ENCODE measurements at regions not wholly inside any gene's neighbourhood (a gene's known extent, or its start where the extent isn't known, plus 50 kb on each side); places are given as distances from the start of the nearest gene placed in this dataset.

DNA sequence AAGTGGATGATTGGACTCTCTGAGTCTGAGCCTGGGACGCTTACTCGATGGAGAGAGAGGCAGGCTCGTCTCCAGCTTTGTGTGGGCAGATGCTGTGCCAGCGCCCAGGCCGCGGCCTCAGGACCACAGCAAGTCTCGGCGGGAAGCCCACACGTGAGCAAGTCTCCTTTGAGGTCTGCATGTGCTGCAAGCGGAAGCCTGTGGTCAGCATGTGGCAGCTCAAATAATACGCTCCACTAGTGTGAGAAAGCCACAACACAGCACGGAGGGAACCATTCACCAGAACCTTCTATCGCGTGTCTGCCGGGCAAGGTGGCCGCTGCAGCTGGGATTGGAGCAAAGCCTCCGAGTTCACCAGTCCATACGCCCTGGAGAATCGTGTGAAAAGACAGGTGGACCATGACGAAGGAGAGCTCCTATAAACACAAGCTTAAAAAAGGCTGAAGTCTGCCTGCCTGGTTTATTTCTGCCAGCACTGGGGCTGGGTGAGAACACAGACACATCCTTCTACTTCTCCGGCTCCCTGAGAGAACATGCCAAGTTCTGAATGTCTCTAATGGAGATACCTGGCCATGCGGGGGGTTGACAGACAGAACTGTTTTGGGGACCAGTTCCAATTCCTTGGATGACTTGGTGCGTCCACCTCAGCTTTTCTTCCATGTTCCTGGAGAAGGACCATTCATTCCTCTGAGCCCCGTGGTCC lies 82.0 kb upstream of the LRIG1 start:
- ATAC-seq (peak; percentile 94), DNase-seq (ENCODE audit: low spot score in 2 of 2) (peak; percentile 14 to 53)
- peak overlapping the region; percentile 4 for H3K4me3 Mint-ChIP-seq
- H3K27ac Mint-ChIP-seq = peak overlapping the region; percentile 13
- peaks cover 3% of the 10 kb centered on the region for H3K9me3 Mint-ChIP-seq
- H3K4me1 Mint-ChIP-seq = peaks cover 21% of the 10 kb centered on the region
- H3K36me3 Mint-ChIP-seq = peaks cover 6% of the 10 kb centered on the region

DNA sequence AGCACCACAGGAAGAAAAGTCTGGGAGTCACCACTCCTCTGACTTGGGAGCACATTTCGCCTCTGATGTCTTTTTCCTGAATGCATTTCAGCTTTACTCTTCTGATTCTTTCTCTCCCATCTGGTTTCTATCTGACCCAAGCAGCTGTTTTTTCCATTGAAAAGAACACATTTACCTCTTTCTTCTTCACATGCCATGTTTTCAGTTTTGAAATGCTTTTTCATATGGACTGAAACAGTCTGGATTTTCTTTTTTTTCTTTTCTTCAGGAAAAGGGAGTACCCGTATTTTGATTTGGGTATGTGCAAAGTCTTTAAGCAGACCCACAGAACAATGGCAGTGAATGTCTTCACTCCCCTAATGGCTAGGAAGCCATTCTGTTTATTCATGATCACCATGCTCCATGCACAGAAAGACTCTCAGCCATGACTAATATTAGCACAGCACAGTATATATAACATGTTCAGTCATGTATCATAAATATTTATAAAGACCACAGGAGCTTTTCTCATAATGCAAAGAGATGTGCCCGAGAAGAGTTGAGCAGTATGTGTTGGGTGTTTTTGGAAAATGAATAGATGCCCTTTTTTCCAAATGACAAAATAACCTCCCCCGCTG lies 82.7 kb upstream of the LRIG1 start:
- Mint-ChIP-seq H3K27ac (no peak overlapping the region), H3K4me1 (peaks cover 21% of the 10 kb centered on the region), H3K4me3 (peak overlapping the region; percentile 4), H3K9me3 (peaks cover under 1% of the 10 kb centered on the region), H3K36me3 (peaks cover 6% of the 10 kb centered on the region)
- ATAC-seq (no peak), DNase-seq (ENCODE audit: low spot score in 2 of 2) (no peak)

- ATAC-seq (no peak), DNase-seq (ENCODE audit: low spot score in 2 of 2) (no peak)
- peaks cover 6% of the 10 kb centered on the region for H3K36me3 Mint-ChIP-seq
- no peak overlapping the region for H3K4me3 Mint-ChIP-seq
- peaks cover 21% of the 10 kb centered on the region for H3K4me1 Mint-ChIP-seq
- H3K27ac Mint-ChIP-seq = no peak overlapping the region
- no peaks in the 10 kb centered on the region for H3K9me3 Mint-ChIP-seq
Measured at GRCh38 chr3:66585520-66586095, 84.8 kb upstream of the LRIG1 start.

DNA sequence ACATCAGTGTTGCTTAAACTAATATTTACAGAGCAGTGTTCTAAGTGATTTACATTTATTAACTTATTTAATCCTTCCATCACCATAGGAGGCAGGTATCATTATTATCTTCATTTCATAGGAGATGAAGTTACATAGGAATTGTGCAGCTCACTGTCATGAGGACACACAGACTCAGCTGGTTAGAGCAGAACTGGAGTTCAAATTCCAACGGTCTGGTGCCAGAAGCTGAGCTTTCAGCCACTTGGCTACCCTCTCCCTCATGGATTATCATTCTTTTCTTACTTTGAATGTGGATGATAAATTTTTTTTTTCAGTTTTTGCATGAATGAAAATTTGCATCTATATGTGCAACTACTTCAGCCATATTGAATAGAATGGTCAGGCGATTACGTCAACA lies 86.0 kb upstream of the LRIG1 start:
- no peak for ATAC-seq
- Mint-ChIP-seq H3K27ac (no peak overlapping the region), H3K9me3 (no peaks in the 10 kb centered on the region)

GRCh38 chr3:66588340-66588847 lies 87.6 kb upstream of the LRIG1 start:
- DNase-seq (ENCODE audit: low spot score in 2 of 2) = no peak
- ATAC-seq = no peak
- Mint-ChIP-seq H3K4me1 (peaks cover 4% of the 10 kb centered on the region), H3K27ac (no peak overlapping the region), H3K4me3 (no peak overlapping the region), H3K36me3 (peaks cover 6% of the 10 kb centered on the region), H3K9me3 (no peaks in the 10 kb centered on the region)

More for the DNA sequence above, 86.0 kb upstream of the LRIG1 start:
- Mint-ChIP-seq H3K4me1 (peaks cover 15% of the 10 kb centered on the region), H3K36me3 (peaks cover 6% of the 10 kb centered on the region), H3K4me3 (no peak overlapping the region)
- no peak for DNase-seq (ENCODE audit: low spot score in 2 of 2)

- Mint-ChIP-seq H3K27ac (no peak overlapping the region), H3K36me3 (no peaks in the 10 kb centered on the region), H3K4me3 (no peak overlapping the region), H3K9me3 (no peaks in the 10 kb centered on the region), H3K4me1 (no peaks in the 10 kb centered on the region)
- no peak for ATAC-seq
- no peak for DNase-seq (ENCODE audit: low spot score in 2 of 2)
Measured at GRCh38 chr3:66592016-66592761, 91.4 kb upstream of the LRIG1 start.

DNA sequence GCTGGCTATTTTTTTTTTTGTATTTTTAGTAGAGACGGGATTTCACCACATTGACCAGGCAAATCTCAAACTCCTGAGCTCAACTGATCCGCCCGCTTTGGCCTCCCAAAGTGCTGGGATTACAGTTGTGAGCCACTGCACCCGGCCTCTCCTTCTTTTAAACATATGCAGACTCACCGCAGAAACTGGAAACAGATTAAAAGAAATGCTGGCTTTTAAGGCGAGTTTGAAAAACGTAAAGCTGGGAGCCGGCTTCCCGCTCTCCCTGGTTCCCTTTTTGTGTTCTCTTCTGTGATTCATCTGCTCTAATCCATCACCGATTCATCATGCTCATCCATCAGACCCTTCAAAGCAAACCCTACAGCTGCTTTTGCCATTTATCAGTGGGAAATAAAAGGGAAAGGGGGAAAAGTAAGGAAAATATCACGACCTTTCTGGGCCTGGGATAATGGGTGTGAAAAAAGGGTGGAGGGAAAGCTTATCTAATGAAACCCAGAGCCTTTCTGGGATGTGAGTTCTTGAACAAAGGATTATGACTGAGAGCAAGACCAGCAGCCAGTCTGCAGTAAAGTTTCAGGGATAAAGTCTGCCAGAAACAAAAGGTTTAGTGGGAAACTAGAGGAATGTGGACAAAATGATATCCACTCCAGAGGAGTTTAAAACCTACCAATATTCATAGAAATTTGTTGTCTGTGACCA lies 92.3 kb upstream of the LRIG1 start:
- H3K27ac Mint-ChIP-seq = no peak overlapping the region
- H3K4me1 Mint-ChIP-seq = no peaks in the 10 kb centered on the region
- no peak for DNase-seq (ENCODE audit: low spot score in 2 of 2)
- H3K9me3 Mint-ChIP-seq = no peaks in the 10 kb centered on the region
- H3K36me3 Mint-ChIP-seq = no peaks in the 10 kb centered on the region
- H3K4me3 Mint-ChIP-seq = no peak overlapping the region
- ATAC-seq = no peak

DNA sequence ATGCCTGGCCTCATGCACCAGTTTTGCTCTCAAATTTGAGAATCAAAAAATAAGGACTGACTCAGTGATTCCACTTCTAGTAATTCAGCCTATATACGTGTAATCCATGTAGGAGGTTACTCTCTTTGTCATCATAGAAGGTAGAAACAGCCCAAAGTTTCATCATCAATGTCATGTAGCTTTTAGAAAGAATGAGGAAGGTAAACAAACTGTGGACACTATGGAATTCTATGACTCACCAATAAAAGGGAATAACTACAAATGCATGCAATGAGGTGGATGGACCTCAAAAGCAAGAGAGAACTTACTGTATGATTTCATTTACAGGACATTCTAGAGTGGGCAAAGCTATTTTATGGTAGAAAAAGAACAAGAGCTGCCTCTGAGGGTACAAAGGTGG lies 93.2 kb upstream of the LRIG1 start:
- Mint-ChIP-seq H3K4me3 (no peak overlapping the region), H3K9me3 (no peaks in the 10 kb centered on the region), H3K27ac (no peak overlapping the region), H3K4me1 (no peaks in the 10 kb centered on the region), H3K36me3 (no peaks in the 10 kb centered on the region)
- no peak for DNase-seq (ENCODE audit: low spot score in 2 of 2)
- ATAC-seq = no peak

- Mint-ChIP-seq H3K27ac (no peak overlapping the region), H3K36me3 (no peaks in the 10 kb centered on the region), H3K4me3 (no peak overlapping the region), H3K9me3 (no peaks in the 10 kb centered on the region), H3K4me1 (no peaks in the 10 kb centered on the region)
- ATAC-seq (no peak), DNase-seq (ENCODE audit: low spot score in 2 of 2) (no peak)
Measured at GRCh38 chr3:66597308-66597863, 96.6 kb upstream of the LRIG1 start.

DNA sequence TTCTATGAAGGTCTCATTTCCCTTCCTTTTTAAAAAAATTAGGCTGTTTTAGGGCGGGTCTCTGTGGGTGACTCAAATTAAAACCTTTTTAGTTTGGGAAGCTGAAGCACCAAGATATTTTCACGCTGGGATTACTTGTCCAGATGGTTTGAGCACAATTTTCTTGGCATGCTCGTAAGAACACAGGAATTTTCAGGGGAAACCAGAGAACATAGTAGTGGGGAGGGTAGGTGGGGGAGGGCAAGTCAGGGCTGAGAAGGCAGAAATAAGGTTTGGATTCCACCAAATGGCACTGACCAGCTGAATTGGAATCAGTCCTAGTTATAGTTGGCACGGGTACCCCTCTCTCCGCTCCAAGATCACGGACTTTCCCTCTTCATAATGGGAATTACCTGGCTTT lies 97.3 kb upstream of the LRIG1 start:
- H3K4me1 Mint-ChIP-seq = no peaks in the 10 kb centered on the region
- no peaks in the 10 kb centered on the region for H3K36me3 Mint-ChIP-seq
- no peak overlapping the region for H3K27ac Mint-ChIP-seq
- no peaks in the 10 kb centered on the region for H3K9me3 Mint-ChIP-seq
- no peak overlapping the region for H3K4me3 Mint-ChIP-seq
- ATAC-seq (no peak), DNase-seq (ENCODE audit: low spot score in 2 of 2) (no peak)

GRCh38 chr3:66602237-66602636 lies 101.4 kb upstream of the LRIG1 start:
- no peaks in the 10 kb centered on the region for H3K36me3 Mint-ChIP-seq
- H3K9me3 Mint-ChIP-seq = no peaks in the 10 kb centered on the region
- DNase-seq (ENCODE audit: low spot score in 2 of 2) (no peak), ATAC-seq (no peak)
- no peak overlapping the region for H3K4me3 Mint-ChIP-seq
- H3K4me1 Mint-ChIP-seq = no peaks in the 10 kb centered on the region
- H3K27ac Mint-ChIP-seq = no peak overlapping the region

- no peaks in the 10 kb centered on the region for H3K36me3 Mint-ChIP-seq
- no peaks in the 10 kb centered on the region for H3K9me3 Mint-ChIP-seq
- H3K27ac Mint-ChIP-seq = no peak overlapping the region
- ATAC-seq (no peak), DNase-seq (ENCODE audit: low spot score in 2 of 2) (no peak)
- no peak overlapping the region for H3K4me3 Mint-ChIP-seq
- H3K4me1 Mint-ChIP-seq = no peaks in the 10 kb centered on the region
Measured at GRCh38 chr3:66602691-66603090, 101.9 kb upstream of the LRIG1 start.

DNA sequence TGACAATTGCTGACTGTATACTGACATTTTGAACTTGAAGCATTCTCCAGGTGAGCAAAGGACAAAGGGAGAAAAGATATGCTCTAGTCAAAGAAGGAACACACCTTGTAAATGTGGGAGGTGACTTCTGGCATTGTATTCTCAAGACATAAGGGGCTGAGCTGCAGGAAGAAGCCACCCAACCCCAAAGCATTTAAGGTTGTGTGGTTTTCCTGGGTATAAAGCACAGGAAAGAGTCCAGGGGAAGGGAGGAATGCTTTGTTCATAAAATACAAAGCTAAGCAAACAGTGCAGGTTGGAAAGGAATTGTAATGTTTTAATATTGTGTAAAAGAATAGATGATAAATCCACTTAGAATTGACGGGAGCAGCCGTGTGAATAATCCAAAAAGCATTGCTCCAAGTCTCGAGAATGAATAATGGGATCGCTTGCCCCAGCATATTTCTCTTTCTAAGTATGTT lies 102.4 kb upstream of the LRIG1 start:
- Mint-ChIP-seq H3K36me3 (no peaks in the 10 kb centered on the region), H3K4me3 (no peak overlapping the region), H3K27ac (no peak overlapping the region), H3K4me1 (no peaks in the 10 kb centered on the region), H3K9me3 (no peaks in the 10 kb centered on the region)
- ATAC-seq = no peak
- no peak for DNase-seq (ENCODE audit: low spot score in 2 of 2)

GRCh38 chr3:66604481-66604880 lies 103.7 kb upstream of the LRIG1 start:
- H3K9me3 Mint-ChIP-seq = no peaks in the 10 kb centered on the region
- no peaks in the 10 kb centered on the region for H3K4me1 Mint-ChIP-seq
- no peak overlapping the region for H3K4me3 Mint-ChIP-seq
- no peak for ATAC-seq
- DNase-seq (ENCODE audit: low spot score in 2 of 2) = no peak
- H3K27ac Mint-ChIP-seq = no peak overlapping the region
- no peaks in the 10 kb centered on the region for H3K36me3 Mint-ChIP-seq

GRCh38 chr3:66606126-66606525 lies 105.3 kb upstream of the LRIG1 start:
- H3K4me1 Mint-ChIP-seq = no peaks in the 10 kb centered on the region
- DNase-seq (ENCODE audit: low spot score in 2 of 2) (no peak), ATAC-seq (no peak)
- no peak overlapping the region for H3K27ac Mint-ChIP-seq
- H3K36me3 Mint-ChIP-seq = no peaks in the 10 kb centered on the region
- no peaks in the 10 kb centered on the region for H3K9me3 Mint-ChIP-seq
- no peak overlapping the region for H3K4me3 Mint-ChIP-seq
